ENCODE measurements at regions not wholly inside any gene's neighbourhood (a gene's known extent, or its start where the extent isn't known, plus 50 kb on each side); places are given as distances from the start of the nearest gene placed in this dataset.
"Not testable (repeated sequence)": the region's sequence is repeated elsewhere in the genome, so short reads cannot be mapped to it uniquely, and the experiment has no call there.

- DNase-seq (ENCODE audit: low spot score), result not testable (repeated sequence)
Observed at GRCh38 chr4:157679326-157679725, 458.8 kb downstream of the GRIA2 start.

- no peak for DNase-seq (ENCODE audit: low spot score)
Observed at GRCh38 chr4:157678478-157678877, 457.9 kb downstream of the GRIA2 start.

- DNase-seq (ENCODE audit: low spot score), result no peak
Observed at GRCh38 chr4:157674699-157675098, 454.2 kb downstream of the GRIA2 start.

- DNase-seq (ENCODE audit: low spot score), result no peak
Observed at GRCh38 chr4:157667836-157668235, 447.3 kb downstream of the GRIA2 start.

- DNase-seq (ENCODE audit: low spot score), result no peak
Observed at GRCh38 chr4:157664726-157665125, 444.2 kb downstream of the GRIA2 start.

GRCh38 chr4:157655096-157655809, 434.7 kb downstream of the GRIA2 start:
- no peak for DNase-seq (ENCODE audit: low spot score)

- DNase-seq (ENCODE audit: low spot score), result no peak
Observed at GRCh38 chr4:157643257-157643656, 422.7 kb downstream of the GRIA2 start.

- DNase-seq (ENCODE audit: low spot score), result no peak
Observed at GRCh38 chr4:157634057-157634456, 413.5 kb downstream of the GRIA2 start.

- DNase-seq (ENCODE audit: low spot score), result no peak
Observed at GRCh38 chr4:157616741-157617472, 396.4 kb downstream of the GRIA2 start.

- DNase-seq (ENCODE audit: low spot score), result no peak
Observed at GRCh38 chr4:157607996-157608395, 387.5 kb downstream of the GRIA2 start.

- DNase-seq (ENCODE audit: low spot score), result no peak
Observed at GRCh38 chr4:157600583-157600982, 380.1 kb downstream of the GRIA2 start.

- no peak for DNase-seq (ENCODE audit: low spot score)
Observed at GRCh38 chr4:157591245-157591644, 370.7 kb downstream of the GRIA2 start.

GRCh38 chr4:157590679-157591078, 370.2 kb downstream of the GRIA2 start:
- no peak for DNase-seq (ENCODE audit: low spot score)

GRCh38 chr4:157587681-157588423, 367.3 kb downstream of the GRIA2 start:
- DNase-seq (ENCODE audit: low spot score), result no peak

GRCh38 chr4:157582141-157582540, 361.6 kb downstream of the GRIA2 start:
- DNase-seq (ENCODE audit: low spot score), result no peak

- DNase-seq (ENCODE audit: low spot score), result no peak
Observed at GRCh38 chr4:157576671-157577217, 356.2 kb downstream of the GRIA2 start.

- no peak for DNase-seq (ENCODE audit: low spot score)
Observed at GRCh38 chr4:157575339-157575738, 354.8 kb downstream of the GRIA2 start.

- no peak for DNase-seq (ENCODE audit: low spot score)
Observed at GRCh38 chr4:157574606-157575005, 354.1 kb downstream of the GRIA2 start.

GRCh38 chr4:157572951-157573350, 352.4 kb downstream of the GRIA2 start:
- no peak for DNase-seq (ENCODE audit: low spot score)

GRCh38 chr4:157572284-157572683, 351.8 kb downstream of the GRIA2 start:
- DNase-seq (ENCODE audit: low spot score), result no peak

GRCh38 chr4:157564771-157565170, 344.2 kb downstream of the GRIA2 start:
- no peak for DNase-seq (ENCODE audit: low spot score)

- no peak for DNase-seq (ENCODE audit: low spot score)
Observed at GRCh38 chr4:157564218-157564617, 343.7 kb downstream of the GRIA2 start.

Data from HT-29 (cell line).